GM12891 (cell line): ENCODE measurements at regions not wholly inside any gene's neighbourhood (a gene's known extent, or its start where the extent isn't known, plus 50 kb on each side); places are given as distances from the start of the nearest gene placed in this dataset.

Experiments
- DNase-seq: peaks from one replicate; pipeline ENCODE4 v3.0.0; 2011; ENCODE audit warnings: low spot score; ENCODE audit not compliant: insufficient read length
- FAIRE-seq: peaks from 2 replicates; lab custom pipeline; 2011; peaks lifted over from hg19 to GRCh38; lab: Jason Lieb, UNC
- PAX5 ChIP-seq: IDR thresholded peaks from 2 replicates; pipeline ENCODE4 v1.6.1; 2011; ENCODE audit warnings: low read length, moderate library complexity, mild to moderate bottlenecking; ENCODE audit not compliant: insufficient read depth, severe bottlenecking
- POLR2A ChIP-seq: IDR thresholded peaks from 2 replicates; pipeline ENCODE4 v1.6.1; 2011; ENCODE audit warnings: low read depth, low read length, control low read depth
- POLR2AphosphoS5 ChIP-seq: IDR thresholded peaks from 2 replicates; pipeline ENCODE4 v1.6.1; 2011; ENCODE audit warnings: low read depth, low read length, control low read depth
- POU2F2 ChIP-seq: IDR thresholded peaks from 2 replicates; pipeline ENCODE4 v1.6.1; 2011; ENCODE audit warnings: low read depth, mild to moderate bottlenecking, control low read depth, low read length, moderate library complexity
- SPI1 ChIP-seq: IDR thresholded peaks from 2 replicates; pipeline ENCODE4 v1.6.1; 2011; ENCODE audit warnings: low read depth, low read length, control low read depth
- TAF1 ChIP-seq: IDR thresholded peaks from 2 replicates; pipeline ENCODE4 v1.6.1; 2011; ENCODE audit warnings: low read depth, low read length, control low read depth

DNA sequence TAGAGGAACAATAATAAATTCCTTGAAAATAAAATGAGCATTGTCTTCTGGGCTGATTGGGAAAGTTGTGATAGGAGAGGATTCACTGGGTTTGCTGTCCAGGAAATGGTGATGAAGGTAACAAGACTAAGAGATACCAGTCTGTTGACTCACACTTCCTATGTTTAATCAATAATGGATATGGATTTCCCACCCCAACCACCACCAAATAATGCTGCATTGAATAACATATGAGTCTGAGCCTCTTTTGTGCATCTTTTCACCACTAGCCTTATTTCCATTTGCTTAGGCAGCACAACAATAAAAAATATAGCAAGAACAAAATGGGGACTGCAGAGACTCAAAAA lies 120.2 kb upstream of the NFIB start:
- FAIRE-seq = no peak
- no peak for DNase-seq
- TF ChIP-seq POLR2A (no peak), SPI1 (no peak), POLR2AphosphoS5 (no peak), TAF1 (no peak), PAX5 (no peak), POU2F2 (no peak)

DNA sequence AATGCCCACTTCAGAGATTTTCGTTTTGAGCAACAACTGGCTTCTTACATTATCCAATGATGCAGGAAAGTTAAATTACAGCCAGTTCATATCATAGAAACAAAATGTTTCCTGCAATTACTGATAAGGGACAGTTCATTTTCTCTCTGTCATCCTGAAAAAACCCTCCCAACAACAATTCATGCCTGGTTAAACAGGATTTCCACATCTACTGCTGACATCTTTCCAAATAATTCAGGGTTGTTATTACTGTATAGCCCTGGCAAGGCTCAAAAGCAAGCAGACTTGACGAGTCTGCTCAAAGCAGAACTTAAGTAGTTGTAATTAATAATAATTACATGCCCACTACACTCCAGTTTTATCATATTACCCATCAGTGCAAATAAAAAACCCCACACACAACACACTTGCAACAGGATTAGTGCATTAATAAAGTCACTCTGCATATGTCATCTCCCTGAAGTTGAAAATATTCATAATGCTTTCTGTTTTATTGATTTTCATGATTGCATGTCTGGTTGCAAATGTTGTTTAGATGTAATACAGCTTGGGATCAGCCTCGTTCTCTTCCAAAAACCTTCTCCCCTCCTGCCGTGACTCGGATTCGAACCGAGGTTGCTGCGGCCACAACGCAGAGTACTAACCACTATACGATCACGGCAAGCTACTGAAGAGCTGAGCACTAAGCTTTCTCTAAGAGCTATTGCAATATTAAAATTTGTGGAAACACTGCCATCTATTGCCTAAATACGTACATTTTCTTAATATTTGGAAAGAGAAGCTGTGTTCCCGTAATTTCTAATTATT lies 119.6 kb upstream of the NFIB start:
- FAIRE-seq (no peak), DNase-seq (no peak)
- TF ChIP-seq POLR2A (no peak), POLR2AphosphoS5 (no peak), POU2F2 (no peak), TAF1 (no peak), SPI1 (no peak), PAX5 (no peak)

DNA sequence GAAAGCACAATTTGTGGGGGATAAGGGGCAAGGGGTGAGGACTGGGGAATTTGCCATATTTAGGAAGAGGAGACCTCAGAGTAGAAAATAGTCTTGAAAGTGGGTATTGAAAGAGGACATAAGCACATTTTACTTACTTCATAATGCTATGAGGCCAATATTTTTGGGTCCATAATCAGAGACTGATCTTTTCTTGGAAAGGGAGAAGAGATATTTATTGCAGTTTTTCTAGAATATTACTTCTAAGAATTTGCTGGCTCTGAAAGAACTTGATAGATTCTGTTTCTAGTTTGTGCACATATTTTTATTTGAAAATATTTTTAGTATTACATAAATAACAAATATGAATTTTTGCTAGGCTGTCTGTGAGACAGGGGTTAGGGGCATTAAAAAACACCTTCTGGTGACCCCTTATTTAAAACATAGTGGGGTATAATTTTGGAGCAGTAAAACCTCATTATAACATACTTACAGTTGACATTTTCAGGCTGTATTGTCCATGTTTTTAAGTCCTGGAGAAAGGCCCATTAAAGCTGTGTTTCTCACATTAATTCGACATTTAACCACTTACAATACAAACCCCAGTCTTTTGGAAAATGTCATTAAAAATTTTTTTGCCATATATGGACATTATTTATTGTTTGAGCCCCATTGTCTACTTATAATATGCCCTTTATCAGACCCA lies 118.9 kb upstream of the NFIB start:
- TF ChIP-seq POU2F2 (no peak), PAX5 (no peak), SPI1 (no peak), POLR2A (no peak), TAF1 (no peak), POLR2AphosphoS5 (no peak)
- FAIRE-seq = no peak
- no peak for DNase-seq

DNA sequence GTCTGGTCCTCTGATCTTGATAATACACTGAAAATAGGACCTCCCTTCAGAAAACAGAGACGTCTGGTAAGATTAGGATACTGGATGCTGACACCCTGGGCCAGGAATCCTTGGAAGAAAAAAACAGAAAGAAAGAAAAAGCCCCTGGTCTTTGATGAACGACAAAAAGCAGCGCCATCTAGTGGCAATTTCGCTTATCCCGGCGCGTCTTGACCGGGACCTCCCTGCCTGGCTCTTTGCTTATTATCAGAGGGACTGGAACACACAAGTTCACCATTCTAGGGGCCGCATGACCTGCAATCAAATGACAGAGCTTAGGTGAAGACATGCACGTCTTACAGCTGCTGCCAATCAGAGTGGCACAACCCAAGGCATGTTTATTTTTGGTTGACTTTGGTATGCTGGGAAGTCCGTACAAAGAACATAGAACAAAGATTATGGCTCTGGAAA lies 114.9 kb upstream of the NFIB start:
- peak; percentile 67 for FAIRE-seq
- DNase-seq = no peak
- no peak for TF ChIP-seq SPI1
- no peak for TF ChIP-seq TAF1
- TF ChIP-seq POLR2A = no peak

DNA sequence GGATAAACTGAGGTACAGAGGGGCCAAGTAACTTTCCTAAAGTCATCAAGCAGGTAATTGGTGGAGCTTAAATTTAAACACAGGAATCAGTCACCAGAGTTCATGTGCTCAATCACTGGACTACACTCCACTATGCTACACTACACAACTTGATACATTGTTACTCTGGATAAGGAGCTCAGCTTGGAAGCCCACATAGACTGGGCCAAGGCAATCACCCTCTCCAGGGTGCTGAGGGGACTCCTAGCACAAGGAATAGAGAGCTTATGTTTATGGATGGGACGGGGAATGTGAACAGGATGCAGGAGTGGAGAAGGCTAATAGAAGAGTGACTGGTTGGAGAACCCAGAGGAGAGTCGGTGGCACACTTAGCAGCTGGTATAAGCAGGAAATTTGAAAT lies 113.5 kb upstream of the NFIB start:
- TF ChIP-seq TAF1 = no peak
- no peak for TF ChIP-seq POU2F2
- no peak for TF ChIP-seq POLR2A
- no peak for TF ChIP-seq SPI1
- no peak for TF ChIP-seq POLR2AphosphoS5
- TF ChIP-seq PAX5 = no peak
- DNase-seq (no peak), FAIRE-seq (no peak)

DNA sequence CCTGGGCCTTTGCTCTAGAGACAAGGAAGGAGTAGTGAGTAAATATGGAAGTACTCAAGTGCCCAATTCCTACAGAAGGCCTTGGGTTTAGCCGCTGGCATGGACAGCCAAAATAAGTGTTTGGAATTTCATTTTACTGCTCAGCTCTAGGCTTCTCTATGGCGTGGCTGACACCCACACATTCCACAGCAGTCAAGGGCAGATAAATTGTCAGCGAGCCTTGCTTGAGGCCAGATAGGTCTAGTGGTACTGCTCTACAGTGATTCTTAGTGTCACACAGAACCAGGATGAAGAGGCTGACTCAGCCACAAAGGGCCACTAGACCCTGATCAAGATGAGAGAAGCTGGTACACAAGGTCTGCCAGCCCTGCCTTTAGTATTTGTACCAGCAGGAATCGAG lies 111.0 kb upstream of the NFIB start:
- DNase-seq (no peak), FAIRE-seq (no peak)
- TF ChIP-seq POLR2AphosphoS5 (no peak), PAX5 (no peak), SPI1 (no peak), POLR2A (no peak), TAF1 (no peak)

DNA sequence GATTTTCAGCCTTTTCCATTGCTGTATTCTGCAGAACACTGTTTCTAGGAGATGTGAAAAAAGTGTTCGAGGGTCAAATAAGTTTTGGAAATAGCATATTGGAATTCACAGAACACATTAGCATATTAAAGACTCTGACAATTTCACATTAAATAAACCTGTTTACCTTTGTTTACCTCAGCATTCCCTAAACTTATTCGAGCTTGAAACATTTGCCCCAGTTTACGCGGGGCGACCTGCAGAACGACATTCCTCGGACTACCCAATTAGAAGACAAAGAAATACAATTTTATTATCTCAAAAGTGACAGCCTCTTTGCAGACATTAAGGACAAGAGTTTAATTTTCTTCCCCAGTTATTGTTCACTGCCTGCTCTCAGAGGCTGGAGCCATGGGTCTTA lies 110.3 kb upstream of the NFIB start:
- DNase-seq (no peak), FAIRE-seq (no peak)
- no peak for TF ChIP-seq PAX5
- no peak for TF ChIP-seq SPI1
- no peak for TF ChIP-seq POLR2AphosphoS5
- TF ChIP-seq POU2F2 = no peak
- TF ChIP-seq TAF1 = no peak
- no peak for TF ChIP-seq POLR2A

DNA sequence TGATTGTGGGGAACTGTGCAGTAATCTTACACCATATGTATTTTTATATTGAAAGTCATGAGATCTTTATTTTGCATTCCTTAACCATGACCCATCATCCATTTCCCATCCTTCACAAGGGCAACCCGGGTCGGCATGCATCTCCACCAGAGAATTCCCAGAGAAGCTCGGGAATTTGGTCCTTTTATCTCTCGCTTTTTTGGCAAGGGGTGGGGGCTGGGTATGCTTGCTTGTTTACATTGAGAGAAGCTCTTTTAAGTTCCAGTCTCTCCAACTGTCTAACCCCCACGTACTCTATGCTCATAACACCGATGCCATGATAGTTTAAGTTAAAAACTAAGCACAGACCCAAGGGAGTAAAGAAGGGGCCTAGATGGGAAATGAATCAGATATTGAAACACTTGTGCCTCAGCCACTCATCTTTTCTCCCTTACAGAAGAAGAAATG lies 109.9 kb upstream of the NFIB start:
- no peak for FAIRE-seq
- TF ChIP-seq POU2F2 = no peak
- no peak for TF ChIP-seq SPI1
- TF ChIP-seq TAF1 = no peak
- TF ChIP-seq POLR2A = no peak
- no peak for TF ChIP-seq POLR2AphosphoS5
- TF ChIP-seq PAX5 = no peak
- no peak for DNase-seq

DNA sequence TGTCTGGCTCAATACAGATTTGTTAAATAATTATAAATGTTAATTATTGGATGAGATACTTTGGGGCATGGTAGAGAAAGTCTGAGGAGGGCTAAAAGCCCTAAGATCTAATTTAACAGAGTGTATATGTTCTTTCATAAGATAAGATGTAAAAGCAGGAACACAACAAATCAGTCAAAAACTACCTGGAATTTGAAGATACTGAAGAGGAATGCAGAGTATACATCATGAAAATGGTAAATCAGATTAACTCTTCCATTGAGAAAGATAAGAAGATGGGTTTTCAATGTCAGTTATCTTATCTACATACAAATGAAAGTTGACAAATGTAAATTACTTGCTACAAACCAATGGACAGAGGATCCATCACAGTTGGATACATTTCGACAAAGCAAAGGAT lies 107.3 kb upstream of the NFIB start:
- no peak for DNase-seq
- TF ChIP-seq POLR2A = no peak
- no peak for TF ChIP-seq POLR2AphosphoS5
- no peak for TF ChIP-seq SPI1
- no peak for FAIRE-seq
